ENCODE measurements at regions not wholly inside any gene's neighbourhood (a gene's known extent, or its start where the extent isn't known, plus 50 kb on each side); places are given as distances from the start of the nearest gene placed in this dataset.

DNA sequence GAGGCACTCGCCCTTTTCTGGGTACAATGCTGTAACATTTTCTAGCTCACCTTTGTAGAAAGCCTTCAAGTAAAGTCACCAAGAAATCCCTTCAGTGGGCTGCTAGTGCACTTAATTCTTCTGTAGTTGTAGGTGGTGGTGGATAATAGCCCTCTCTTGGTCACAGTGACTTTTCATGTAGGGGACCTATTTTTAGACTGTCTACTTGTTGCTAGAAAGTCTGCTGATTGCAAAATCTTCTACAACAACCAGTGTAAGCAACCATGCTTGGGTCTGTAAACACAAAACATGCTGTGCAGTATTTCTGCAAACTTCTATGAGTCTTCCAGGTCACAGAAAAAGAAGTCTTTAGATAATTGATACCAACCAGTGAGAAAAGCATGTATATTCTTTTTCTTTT is 55.6 kb downstream of the PBDC1 start:
- H3K4me1 ChIP-seq (ENCODE audit: insufficient read depth, poor library complexity, severe bottlenecking), result no peaks in the 10 kb centered on the region
- no peaks in the 10 kb centered on the region for H3K9me3 ChIP-seq (ENCODE audit: severe bottlenecking)
- H3K27me3 ChIP-seq (ENCODE audit: insufficient read depth, poor library complexity, severe bottlenecking), result no peaks in the 10 kb centered on the region
- no peak overlapping the region for H3K4me3 ChIP-seq (ENCODE audit: severe bottlenecking)
- no peak for DNase-seq (ENCODE audit: low spot score)
- ATAC-seq (ENCODE audit: low read depth), result no peak
- TF ChIP-seq, protein P1, sequence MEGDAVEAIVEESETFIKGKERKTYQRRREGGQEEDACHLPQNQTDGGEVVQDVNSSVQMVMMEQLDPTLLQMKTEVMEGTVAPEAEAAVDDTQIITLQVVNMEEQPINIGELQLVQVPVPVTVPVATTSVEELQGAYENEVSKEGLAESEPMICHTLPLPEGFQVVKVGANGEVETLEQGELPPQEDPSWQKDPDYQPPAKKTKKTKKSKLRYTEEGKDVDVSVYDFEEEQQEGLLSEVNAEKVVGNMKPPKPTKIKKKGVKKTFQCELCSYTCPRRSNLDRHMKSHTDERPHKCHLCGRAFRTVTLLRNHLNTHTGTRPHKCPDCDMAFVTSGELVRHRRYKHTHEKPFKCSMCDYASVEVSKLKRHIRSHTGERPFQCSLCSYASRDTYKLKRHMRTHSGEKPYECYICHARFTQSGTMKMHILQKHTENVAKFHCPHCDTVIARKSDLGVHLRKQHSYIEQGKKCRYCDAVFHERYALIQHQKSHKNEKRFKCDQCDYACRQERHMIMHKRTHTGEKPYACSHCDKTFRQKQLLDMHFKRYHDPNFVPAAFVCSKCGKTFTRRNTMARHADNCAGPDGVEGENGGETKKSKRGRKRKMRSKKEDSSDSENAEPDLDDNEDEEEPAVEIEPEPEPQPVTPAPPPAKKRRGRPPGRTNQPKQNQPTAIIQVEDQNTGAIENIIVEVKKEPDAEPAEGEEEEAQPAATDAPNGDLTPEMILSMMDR (IDR thresholded peaks at IDR 0.05; ENCODE audit: poor library complexity, severe bottlenecking), result no peak
- H3K36me3 ChIP-seq (ENCODE audit: low read depth), result no peaks in the 10 kb centered on the region
- H3K27ac ChIP-seq (ENCODE audit: poor library complexity, severe bottlenecking), result no peak overlapping the region

GRCh38 chrX:76248901-76249300 is 76.0 kb downstream of the PBDC1 start:
- no peaks in the 10 kb centered on the region for H3K9me3 ChIP-seq (ENCODE audit: severe bottlenecking)
- TF ChIP-seq, protein P1 (IDR thresholded peaks at IDR 0.05; ENCODE audit: poor library complexity, severe bottlenecking), result no peak
- H3K36me3 ChIP-seq (ENCODE audit: low read depth), result no peaks in the 10 kb centered on the region
- H3K27ac ChIP-seq (ENCODE audit: poor library complexity, severe bottlenecking), result no peak overlapping the region
- H3K4me3 ChIP-seq (ENCODE audit: severe bottlenecking), result no peak overlapping the region
- DNase-seq (ENCODE audit: low spot score), result no peak
- no peaks in the 10 kb centered on the region for H3K27me3 ChIP-seq (ENCODE audit: insufficient read depth, poor library complexity, severe bottlenecking)
- ATAC-seq (ENCODE audit: low read depth), result no peak
- no peaks in the 10 kb centered on the region for H3K4me1 ChIP-seq (ENCODE audit: insufficient read depth, poor library complexity, severe bottlenecking)

- H3K9me3 ChIP-seq (ENCODE audit: severe bottlenecking), result no peaks in the 10 kb centered on the region
- ATAC-seq (ENCODE audit: low read depth), result peak; percentile 59; the same call in 2 of the 3 replicates
- no peak for DNase-seq (ENCODE audit: low spot score)
- H3K27ac ChIP-seq (ENCODE audit: poor library complexity, severe bottlenecking), result no peak overlapping the region
- no peak overlapping the region for H3K4me3 ChIP-seq (ENCODE audit: severe bottlenecking)
- no peaks in the 10 kb centered on the region for H3K36me3 ChIP-seq (ENCODE audit: low read depth)
- H3K4me1 ChIP-seq (ENCODE audit: insufficient read depth, poor library complexity, severe bottlenecking), result no peaks in the 10 kb centered on the region
- no peaks in the 10 kb centered on the region for H3K27me3 ChIP-seq (ENCODE audit: insufficient read depth, poor library complexity, severe bottlenecking)
- TF ChIP-seq, protein P1 (IDR thresholded peaks at IDR 0.05; ENCODE audit: poor library complexity, severe bottlenecking), result peak; percentile 41
Observed at GRCh38 chrX:76253432-76253831, 80.6 kb downstream of the PBDC1 start.

GRCh38 chrX:76279007-76279406 is 106.1 kb downstream of the PBDC1 start:
- no peak overlapping the region for H3K4me3 ChIP-seq (ENCODE audit: severe bottlenecking)
- H3K9me3 ChIP-seq (ENCODE audit: severe bottlenecking), result no peaks in the 10 kb centered on the region
- ATAC-seq (ENCODE audit: low read depth), result peak; percentile 61; the same call in 2 of the 3 replicates
- H3K27me3 ChIP-seq (ENCODE audit: insufficient read depth, poor library complexity, severe bottlenecking), result no peaks in the 10 kb centered on the region
- no peak for DNase-seq (ENCODE audit: low spot score)
- H3K4me1 ChIP-seq (ENCODE audit: insufficient read depth, poor library complexity, severe bottlenecking), result no peaks in the 10 kb centered on the region
- no peak overlapping the region for H3K27ac ChIP-seq (ENCODE audit: poor library complexity, severe bottlenecking)
- TF ChIP-seq, protein P1 (IDR thresholded peaks at IDR 0.05; ENCODE audit: poor library complexity, severe bottlenecking), result peak; percentile 60
- H3K36me3 ChIP-seq (ENCODE audit: low read depth), result no peaks in the 10 kb centered on the region
